LNCAP (cell line): ENCODE measurements at regions not wholly inside any gene's neighbourhood (a gene's known extent, or its start where the extent isn't known, plus 50 kb on each side); places are given as distances from the start of the nearest gene placed in this dataset.

Experiments
- TF ChIP-seq, protein P1 (sequence below): fragments of 450-650 bp; IDR thresholded peaks from 2 replicates; pipeline ENCODE4 v1.5.1; 2017; ENCODE audit warnings: mild to moderate bottlenecking

DNA sequence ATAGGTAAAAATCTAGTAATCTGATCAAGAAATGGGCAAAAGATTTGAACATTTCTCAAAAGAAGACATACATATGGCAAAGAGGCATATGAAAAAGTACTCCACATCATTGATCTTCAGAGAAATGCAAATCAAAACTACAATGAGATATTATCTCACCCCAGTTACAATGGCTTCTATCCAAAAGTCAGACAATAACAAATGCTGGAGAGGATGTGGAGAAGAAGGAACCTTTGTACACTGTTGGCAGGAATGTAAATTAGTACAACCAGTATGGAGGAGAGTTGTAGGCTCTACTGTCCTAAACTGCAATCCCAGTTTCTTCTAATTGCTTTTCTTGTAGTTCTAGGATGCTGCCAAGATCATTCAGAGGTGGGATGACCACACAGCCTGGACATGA lies 193.5 kb upstream of the RFX3 start:
- TF ChIP-seq, protein P1, sequence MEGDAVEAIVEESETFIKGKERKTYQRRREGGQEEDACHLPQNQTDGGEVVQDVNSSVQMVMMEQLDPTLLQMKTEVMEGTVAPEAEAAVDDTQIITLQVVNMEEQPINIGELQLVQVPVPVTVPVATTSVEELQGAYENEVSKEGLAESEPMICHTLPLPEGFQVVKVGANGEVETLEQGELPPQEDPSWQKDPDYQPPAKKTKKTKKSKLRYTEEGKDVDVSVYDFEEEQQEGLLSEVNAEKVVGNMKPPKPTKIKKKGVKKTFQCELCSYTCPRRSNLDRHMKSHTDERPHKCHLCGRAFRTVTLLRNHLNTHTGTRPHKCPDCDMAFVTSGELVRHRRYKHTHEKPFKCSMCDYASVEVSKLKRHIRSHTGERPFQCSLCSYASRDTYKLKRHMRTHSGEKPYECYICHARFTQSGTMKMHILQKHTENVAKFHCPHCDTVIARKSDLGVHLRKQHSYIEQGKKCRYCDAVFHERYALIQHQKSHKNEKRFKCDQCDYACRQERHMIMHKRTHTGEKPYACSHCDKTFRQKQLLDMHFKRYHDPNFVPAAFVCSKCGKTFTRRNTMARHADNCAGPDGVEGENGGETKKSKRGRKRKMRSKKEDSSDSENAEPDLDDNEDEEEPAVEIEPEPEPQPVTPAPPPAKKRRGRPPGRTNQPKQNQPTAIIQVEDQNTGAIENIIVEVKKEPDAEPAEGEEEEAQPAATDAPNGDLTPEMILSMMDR: no peak

DNA sequence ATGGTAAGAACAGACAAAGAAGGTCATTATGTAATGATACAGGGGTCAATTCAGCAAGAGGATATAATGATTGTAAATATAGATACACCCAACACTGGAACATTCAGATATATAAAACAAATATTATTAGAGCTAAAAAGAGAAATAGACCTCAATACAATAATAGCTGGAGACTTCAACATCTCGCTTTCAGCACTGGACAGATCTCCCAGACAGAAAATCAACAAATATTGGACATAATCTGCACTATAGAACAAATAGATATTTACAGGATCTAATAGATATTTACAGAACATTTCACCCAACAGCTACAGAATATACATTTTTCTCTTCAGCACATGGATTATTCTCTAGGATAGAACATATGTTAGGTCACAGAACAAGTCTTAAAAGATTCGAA lies 190.6 kb upstream of the RFX3 start:
- TF ChIP-seq, protein P1: no peak

DNA sequence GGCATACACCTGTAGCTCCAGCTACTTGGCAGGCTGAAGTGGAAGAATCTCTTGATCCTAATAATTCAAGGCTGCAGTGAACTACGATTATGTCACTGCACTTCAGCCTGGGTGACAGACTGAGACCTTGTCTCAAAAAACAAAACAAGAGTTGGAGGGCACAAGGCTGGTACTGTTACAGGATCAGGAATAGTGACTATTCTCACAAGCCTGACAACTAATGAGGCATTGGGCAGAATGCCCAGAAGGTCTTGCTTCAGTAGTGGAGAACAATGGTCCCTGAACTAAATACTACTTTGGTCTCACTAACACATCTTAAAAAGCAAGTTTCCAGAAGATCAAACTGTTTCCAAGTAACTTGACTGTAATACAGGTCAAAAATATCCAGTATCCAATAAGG lies 182.9 kb upstream of the RFX3 start:
- TF ChIP-seq, protein P1: no peak

DNA sequence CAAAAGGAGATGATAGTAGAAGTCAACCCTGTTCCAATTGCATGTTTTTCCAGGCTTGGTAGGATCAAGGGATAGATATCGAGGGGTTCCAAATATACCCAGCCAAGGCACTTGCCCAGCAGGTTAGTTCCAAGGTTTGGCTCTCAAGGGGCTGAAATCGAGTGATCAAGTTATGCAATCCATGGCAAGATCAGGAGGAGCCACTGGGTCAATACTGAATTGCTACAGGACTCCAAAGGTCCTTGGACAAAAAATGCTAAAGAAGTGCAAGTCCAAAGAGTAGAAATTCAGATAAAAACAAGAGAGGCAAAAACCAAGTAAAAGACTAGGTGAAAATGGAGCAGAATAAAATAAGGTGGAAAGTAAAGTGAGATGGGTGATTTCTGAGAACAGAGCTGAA lies 179.1 kb upstream of the RFX3 start:
- TF ChIP-seq, protein P1: no peak

DNA sequence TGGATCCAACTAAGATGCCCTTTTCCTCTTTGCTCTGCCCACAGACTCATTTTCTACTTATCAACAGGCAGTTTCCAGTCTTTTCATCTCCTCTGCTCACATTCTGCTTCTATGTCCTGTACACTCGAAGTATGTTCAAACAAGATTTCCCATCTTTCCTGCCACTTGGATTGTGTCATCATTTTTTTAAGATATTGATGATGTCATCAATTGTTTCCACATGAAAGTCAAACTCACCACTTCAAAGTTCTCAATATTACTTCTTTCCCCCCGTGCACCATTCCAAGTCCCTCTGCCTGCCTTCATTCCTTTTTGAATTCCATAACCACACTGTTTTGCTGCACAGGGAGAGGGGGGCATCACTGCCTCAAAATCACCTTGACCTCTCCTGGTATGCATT lies 175.0 kb upstream of the RFX3 start:
- TF ChIP-seq, protein P1: no peak

DNA sequence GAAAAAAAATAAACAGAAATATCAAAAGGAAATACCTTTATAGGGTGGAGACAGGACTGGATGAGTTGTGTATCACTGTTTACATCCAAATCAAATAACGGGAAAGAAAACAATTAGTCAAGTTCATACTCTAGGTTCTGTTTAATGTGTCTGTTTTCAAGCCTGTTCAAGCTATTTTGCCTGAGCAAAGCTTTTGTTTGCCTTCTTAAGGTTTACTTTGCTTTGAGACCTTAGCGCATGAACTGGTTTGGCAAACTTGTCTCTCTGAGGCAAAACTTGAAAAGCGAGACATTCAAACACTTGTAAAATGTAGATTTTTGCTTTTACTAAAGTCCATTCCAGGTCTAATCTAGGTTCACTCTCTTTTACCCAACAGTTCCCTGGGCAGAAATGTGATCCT lies 174.1 kb upstream of the RFX3 start:
- TF ChIP-seq, protein P1: no peak

DNA sequence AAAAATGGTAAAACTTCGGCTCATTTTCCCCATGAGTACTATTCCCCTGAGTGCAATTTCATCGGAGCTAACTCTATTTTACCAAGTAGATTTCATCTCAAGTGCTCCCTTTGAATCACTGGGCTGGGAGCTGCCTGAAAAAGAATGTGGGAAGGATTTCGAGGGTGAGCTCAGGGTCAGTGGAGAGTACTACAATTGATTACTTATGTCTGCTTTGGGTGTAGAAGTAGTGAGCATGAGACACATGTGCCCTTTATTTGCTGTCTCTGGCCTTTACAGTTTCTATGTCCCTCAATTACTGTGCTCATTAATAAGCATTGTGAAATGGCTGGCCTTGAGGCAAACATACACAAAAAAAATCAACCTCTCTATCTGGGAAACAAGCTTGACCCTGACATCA lies 172.7 kb upstream of the RFX3 start:
- TF ChIP-seq, protein P1: no peak

DNA sequence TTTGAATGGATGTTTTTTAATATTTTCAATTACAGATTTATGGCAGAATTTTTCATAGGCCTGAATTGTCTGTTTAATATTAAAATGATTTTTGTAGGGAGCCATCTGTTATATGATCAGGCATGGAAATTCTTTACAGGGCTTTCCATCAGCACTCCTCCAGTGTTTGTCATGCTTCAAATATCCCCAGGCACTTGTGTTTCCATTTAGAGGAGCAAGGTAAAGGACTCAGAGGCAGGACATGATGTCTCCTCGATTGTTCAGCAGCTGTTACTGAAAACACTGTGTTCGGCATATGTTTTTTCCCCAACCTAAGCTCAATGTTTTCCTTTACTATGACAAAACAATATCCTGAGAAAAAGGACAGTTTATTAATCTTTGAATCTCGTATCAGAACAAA lies 172.3 kb upstream of the RFX3 start:
- TF ChIP-seq, protein P1: no peak
